ENCODE measurements at regions not wholly inside any gene's neighbourhood (a gene's known extent, or its start where the extent isn't known, plus 50 kb on each side); places are given as distances from the start of the nearest gene placed in this dataset.

- TF ChIP-seq EZH2phosphoT487 (IDR thresholded peaks at IDR 0.05; ENCODE audit: borderline replicate concordance) = no peak
- TF ChIP-seq CTCF (conservative IDR thresholded peaks at IDR 0.05; ENCODE audit: low read length) = no peak
Measured at GRCh38 chr11:69983571-69983877, 94.6 kb upstream of the ANO1 start.
